Prostate gland (tissue), 2 donors: ENCODE measurements at regions not wholly inside any gene's neighbourhood (a gene's known extent, or its start where the extent isn't known, plus 50 kb on each side); places are given as distances from the start of the nearest gene placed in this dataset.

ENCODE experiments used
- POLR2A ChIP-seq: fragments of 450-650 bp; IDR thresholded peaks from one replicate; pipeline ENCODE4 v1.6.1; 2016; ENCODE audit warnings: antibody characterized with exemption, mild to moderate bottlenecking
- POLR2AphosphoS5 ChIP-seq: sonication (generic); formaldehyde crosslinking; IDR thresholded peaks from one replicate; pipeline ENCODE4 v1.6.1; 2017; ENCODE audit warnings: antibody characterized with exemption
- TF ChIP-seq, protein P1 (sequence below), 4 experiments: fragments of 200-600 bp in 2 of 4; fragments of 450-650 bp in 2 of 4; sonication (generic) in 2 of 4; IDR thresholded peaks; 1 replicate in 3 of 4; 2 replicates in 1 of 4; pipeline ENCODE4 v1.5.1; 2016 to 2019; ENCODE audit warnings: antibody characterized with exemption in 4 of 4, mild to moderate bottlenecking in 2 of 4, moderate library complexity in 2 of 4

DNA sequence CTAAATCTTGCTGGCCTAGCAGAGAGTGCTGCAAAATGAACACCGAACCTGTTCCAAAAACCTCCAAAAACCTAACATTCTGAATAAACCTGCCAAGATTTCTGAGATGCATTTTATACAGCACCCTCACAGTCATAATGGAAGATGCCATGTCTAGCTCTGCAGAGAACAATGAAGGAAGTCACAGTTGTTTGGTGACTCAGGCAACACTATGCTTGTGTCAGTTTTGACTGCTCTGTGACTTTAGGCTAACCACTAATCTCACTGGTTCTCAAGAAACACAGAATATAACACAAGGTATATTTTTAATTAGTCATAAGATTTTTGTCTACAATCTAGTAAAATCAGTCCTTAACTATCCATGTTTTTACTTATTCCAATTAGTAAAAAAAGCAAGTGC, 606.6 kb downstream of the TBL1XR1 start:
- no peak for TF ChIP-seq POLR2A
- TF ChIP-seq, protein P1, sequence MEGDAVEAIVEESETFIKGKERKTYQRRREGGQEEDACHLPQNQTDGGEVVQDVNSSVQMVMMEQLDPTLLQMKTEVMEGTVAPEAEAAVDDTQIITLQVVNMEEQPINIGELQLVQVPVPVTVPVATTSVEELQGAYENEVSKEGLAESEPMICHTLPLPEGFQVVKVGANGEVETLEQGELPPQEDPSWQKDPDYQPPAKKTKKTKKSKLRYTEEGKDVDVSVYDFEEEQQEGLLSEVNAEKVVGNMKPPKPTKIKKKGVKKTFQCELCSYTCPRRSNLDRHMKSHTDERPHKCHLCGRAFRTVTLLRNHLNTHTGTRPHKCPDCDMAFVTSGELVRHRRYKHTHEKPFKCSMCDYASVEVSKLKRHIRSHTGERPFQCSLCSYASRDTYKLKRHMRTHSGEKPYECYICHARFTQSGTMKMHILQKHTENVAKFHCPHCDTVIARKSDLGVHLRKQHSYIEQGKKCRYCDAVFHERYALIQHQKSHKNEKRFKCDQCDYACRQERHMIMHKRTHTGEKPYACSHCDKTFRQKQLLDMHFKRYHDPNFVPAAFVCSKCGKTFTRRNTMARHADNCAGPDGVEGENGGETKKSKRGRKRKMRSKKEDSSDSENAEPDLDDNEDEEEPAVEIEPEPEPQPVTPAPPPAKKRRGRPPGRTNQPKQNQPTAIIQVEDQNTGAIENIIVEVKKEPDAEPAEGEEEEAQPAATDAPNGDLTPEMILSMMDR (IDR thresholded peaks at IDR 0.05), result no peak
- no peak for TF ChIP-seq POLR2AphosphoS5
